ENCODE measurements at regions not wholly inside any gene's neighbourhood (a gene's known extent, or its start where the extent isn't known, plus 50 kb on each side); places are given as distances from the start of the nearest gene placed in this dataset.
"Not testable (repeated sequence)": the region's sequence is repeated elsewhere in the genome, so short reads cannot be mapped to it uniquely, and the experiment has no call there.

DNA sequence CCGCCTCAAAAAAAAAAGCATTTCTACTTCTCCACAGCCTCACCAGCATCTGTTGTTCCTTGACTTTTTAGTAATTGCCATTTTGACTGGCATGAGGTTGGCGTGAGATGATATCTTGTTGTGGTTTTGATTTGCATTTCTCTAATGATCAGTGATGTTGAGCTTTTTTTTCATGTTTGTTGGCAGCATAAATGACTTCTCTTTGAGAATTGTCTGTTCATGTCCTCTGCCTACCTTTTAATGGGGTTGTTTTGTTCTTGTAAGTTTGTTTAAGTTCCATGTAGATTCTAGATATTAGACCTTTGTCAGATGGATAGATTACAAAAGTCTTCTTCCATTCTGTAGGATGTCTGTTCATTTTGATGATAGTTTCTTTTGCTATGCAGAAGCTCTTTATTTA lies 182.9 kb downstream of the FOXG1 start:
- no peak for DNase-seq

DNA sequence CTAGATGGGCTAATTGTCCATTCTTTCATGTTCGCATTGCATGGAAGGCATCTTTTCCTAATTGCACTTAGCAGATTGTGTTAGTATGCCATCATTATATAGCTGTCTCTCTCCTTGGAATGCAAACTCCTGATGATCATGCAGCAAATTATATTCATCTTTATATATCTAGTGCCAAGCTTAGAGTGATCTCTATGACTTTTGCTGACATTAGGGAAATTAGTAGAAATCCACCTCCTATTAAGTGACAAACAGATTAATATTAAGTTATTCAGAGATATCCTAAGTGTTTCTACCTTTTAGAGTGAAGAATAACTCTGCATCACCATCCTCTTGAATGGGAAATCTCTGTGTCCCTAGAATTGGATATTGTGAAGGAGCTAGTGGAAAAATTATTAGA lies 185.6 kb downstream of the FOXG1 start:
- DNase-seq: no peak

DNA sequence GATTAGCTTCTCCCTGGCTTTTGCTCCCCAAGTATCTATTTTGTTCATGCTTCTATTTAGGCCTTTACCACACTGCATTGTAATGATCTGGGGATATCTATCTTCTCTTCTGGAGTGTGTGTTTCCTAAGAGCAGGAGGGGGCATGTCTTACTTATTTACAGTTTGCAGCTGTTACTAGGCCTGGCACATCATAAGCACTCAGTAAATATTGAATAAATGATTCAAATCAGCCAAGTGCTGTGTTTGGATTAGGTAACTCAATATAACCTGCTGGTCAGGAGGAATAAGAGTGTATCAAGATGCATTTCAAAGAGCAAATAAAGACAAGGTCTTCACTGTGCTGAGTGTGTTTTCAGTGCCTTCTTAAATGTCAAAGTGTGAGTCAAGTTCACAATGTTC lies 186.1 kb downstream of the FOXG1 start:
- no peak for DNase-seq

DNA sequence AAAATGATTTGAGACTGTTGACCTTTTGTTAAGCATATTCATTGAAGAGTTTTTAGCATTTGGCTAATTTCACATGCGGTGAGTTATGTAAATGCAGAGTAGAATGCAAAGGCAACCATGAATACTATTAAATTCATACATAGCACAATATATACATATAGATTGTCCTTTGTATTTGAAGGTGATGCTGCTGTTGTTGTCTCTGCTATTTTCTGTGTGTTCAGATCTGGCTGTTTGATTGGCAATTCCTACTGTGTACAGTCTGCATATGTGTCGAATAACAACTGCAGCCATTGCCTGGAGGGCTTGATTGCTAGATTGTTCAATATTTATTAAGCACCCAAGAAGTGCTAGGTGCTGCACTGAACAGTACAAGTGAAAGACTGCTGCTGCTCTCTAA lies 187.4 kb downstream of the FOXG1 start:
- DNase-seq: no peak

DNA sequence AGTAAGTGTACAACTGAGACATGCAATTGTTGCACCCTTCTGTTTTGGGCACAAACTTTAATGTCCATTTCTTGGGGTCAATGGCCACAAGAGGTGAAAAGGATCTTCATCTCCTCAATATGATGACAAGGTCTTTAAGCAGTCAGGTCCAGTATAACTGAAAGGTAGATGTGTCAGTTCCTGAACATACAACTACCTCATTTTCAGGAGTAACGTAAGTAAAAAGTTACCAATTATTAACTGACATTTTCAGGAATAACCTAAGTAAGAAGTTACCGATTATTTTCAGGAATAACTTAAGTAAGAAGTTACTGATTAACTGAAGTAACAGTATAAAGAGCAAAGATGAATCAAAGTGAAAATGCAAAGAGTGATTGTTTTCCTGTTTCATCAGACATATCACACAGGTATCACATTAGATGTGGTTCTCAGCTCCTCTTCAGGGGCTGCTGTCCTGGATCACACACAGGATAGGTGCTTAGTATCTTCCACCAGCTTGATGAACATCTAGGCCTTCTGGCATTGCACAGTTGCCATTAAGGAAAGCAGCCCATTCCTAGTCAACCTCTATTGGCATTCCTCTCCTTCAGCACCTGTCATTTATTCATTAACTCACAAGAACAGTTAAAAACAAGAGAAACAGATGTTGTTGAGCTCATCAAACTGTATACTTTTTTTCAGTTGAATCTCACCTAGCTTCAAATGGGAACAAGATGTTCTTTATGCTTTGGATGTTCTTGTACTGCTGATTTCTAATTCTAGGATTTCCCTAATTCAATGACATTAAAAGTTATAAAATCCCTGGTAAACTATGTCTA lies 200.0 kb downstream of the FOXG1 start:
- no peak for DNase-seq

DNA sequence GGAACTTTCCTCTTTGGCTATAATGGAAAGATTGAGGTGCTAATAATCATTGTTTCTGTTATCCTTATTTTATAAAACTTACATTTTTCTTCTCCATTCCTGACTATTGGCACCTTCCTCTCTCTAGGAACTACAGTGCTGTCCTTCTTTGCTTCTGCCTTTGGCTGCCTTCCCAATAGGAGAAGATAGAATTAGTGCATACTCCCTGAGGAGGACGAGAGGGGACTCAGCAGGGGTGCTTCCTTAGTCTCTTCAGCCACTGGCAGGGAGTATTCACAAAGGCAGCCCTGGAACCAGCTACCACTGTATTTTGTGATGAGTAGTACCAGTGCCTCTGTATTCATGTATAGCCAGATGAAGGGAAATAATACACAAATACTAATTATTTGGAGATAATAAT lies 208.5 kb downstream of the FOXG1 start:
- no peak for DNase-seq

DNA sequence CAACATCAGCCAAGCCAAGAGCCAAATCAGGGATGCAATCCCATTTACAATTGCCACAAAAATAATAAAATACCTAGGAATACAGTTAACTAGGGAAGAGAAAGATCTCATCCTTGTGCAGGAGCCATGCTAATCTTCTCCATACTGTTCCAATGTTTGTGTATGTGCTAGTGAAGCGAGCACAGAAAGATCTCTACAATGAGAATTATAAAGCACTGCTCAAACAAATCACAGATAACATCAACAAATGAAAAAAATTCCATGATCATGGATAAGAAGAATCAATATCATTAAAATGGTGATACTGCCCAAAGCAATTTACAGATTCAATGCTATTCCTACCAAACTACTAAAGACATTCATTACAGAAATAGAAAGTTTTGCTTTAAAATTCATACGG lies 215.6 kb downstream of the FOXG1 start:
- DNase-seq: no peak

DNA sequence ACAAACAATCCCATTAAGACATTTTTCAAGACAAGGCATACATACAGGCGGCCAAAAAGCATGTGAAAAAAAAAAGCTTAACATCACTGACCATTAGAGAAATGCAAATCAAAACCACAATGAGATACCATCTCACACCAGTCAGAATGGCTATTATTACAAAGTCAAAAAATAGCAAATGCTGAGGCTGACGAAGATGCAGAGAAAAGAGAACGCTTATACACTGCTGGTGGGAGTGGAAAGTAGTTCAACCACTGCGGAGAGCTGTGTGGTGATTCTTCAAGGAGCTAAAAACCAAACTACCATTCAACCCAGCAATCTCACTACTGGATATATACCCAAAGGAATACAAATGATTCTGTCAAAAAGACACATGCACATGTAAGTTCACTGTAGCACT lies 216.7 kb downstream of the FOXG1 start:
- DNase-seq: no peak

DNA sequence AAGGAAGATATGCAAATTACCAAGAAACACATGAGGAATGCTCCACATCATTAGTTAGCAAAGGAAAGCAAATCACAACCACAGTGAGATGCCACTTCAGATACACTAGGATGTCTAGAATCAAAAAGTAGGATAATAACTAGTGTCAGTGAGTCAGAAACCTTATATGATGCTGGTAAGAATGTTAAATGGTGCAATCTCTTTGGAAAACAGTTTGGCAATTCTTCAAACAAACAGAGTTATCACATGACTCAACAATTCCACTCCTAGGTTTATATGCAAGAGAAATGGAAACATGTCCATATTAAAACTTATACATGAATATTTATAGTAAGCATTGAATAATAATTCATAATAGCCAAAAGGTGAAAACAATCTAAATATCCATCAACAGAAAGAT lies 220.9 kb downstream of the FOXG1 start:
- no peak for DNase-seq

DNA sequence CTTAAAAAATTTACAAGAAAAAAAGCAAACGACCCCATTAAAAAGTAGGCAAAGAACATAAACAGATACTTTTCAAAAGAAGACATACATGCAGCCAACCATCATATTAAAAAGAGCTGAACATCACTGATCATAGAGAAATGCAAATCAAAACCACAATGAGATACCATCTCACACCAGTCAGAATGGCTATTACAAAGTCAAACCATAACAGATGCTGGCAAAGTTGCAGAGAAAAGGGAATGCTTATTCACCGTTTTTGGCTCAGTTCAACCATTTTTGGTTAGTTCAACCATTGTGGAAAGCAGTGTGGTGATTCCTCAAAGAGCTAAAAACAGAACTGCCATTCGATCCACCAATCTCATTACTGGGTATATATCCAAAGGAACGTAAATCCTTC lies 230.6 kb downstream of the FOXG1 start:
- not testable (repeated sequence) for DNase-seq

DNA sequence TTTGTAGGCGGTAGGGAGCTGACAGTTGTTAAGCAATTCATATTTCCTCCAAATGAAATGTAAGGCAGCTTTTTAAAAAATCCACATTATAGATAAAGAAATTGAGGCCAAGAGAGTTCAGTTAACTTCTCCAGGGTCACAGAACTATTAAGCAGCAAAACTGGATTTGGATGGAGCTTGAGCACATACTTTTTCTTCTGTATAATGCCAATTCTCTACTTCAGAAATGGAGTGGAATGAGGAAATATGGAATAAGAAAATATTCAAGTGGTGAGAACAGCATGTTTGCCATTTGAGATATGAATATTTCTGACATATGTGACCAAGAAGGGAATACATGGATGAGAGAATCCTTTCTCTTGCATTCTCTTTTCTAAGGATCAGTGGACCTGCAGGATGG lies 233.1 kb downstream of the FOXG1 start:
- DNase-seq: no peak

DNA sequence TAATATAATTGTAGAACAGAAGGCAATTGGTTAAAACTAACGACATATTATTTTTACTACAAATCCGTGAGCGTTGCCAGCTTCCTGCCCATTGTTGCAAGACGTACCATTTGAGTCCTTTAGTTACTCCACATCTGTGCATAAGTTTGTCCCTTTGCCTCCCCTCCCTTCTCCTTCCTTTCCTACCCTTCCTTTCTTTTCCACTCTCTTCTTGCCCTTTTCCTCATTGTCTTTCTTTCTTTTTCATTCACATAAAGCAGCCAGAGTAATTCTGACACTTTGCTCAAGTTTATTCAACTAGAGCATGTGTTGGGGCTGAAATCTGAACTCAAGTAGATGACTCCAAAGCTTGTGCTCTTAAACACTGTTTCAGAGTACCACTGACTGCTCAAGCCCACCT lies 239.1 kb downstream of the FOXG1 start:
- DNase-seq: no peak

DNA sequence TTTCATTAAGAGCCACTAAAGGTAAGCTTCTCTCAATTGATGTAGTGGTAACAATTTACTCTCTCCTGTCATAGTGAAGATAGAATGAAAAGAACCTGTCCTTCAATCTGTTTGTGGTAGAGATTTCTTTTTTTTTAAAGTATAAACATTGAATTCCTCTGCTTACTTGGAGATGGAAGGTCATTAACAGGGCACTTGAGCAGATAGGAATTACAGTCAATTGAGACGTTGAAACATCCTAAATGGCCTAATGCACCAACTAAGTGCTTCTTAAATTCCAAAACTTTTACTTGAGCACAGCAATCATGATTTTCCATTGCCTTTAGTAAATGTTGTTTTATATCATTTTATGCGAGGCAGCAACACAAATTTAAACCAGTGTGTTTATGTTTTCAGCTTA lies 241.4 kb downstream of the FOXG1 start:
- no peak for DNase-seq

DNA sequence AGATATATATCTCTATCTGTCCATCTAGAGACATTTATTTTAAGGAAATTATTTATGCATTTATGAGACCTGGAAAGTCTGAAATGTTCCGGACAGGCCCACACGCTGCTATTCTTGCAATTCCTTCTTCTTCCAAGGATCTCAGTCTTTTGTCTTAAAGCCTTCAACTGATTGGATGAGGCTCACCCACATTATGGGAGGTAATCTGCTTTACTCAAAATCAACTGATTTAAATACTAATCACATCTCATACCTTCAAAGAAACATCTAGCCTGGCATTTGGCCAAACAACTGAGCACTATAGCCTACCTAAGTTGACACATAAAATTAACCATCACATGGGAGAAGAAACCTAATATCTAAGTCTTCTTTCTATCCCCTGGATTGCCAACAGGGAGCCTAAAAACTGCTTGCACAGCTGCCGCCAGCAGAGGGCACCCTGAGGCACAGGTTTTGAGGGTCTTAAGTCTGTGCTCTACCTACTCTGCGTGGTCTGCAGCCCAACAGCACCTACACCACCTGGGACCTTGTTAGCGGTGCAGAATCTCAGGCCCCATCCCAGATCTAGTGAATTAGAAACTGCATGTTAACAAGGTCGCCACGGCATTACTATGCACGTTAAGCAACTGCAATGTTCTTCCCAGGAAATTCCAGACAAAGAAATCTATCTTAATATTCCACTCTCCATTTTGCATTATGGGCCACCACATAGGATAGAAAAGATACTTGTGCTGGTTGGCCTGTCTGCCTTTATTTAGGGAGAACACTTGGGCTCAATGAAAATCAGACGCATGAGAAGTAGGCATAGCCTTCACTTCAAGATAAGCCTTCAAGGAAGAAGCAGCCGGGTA lies 249.7 kb downstream of the FOXG1 start:
- DNase-seq: no peak

DNA sequence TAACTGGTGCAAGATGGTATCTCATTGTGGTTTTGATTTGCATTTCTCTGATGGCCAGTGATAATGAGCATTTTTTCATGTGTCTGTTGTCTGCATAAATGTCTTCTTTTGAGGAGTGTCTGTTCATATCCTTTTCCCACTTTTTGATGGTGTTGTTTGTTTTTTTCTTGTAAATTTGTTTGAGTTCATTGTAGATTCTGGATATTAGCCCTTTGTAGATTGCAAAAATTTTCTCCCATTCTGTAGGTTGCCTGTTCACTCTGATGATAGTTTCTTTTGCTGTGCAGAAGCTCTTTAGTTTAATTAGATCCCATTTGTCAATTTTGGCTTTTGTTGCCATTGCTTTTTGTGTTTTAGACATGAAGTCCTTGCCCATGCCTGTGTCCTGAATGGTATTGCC lies 256.9 kb downstream of the FOXG1 start:
- DNase-seq: not testable (repeated sequence)

DNA sequence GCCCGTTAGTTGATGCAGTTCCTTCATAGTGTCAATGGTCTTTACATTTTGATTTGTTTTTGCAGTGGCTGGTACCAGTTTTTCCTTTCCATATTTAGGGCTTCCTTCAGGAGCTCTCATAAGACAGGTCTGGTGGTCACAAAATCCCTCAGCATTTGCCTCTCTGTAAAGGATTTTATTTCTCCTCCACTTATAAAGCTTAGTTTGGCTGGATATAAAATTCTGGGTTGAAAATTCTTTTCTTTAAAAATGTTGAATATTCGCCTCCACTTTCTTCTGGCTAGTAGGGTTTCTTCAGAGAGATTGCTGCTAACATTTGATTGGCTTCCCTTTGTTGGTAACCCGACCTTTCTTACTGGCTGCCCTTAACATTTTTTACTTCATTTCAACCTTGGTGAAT lies 260.9 kb downstream of the FOXG1 start:
- not testable (repeated sequence) for DNase-seq

DNA sequence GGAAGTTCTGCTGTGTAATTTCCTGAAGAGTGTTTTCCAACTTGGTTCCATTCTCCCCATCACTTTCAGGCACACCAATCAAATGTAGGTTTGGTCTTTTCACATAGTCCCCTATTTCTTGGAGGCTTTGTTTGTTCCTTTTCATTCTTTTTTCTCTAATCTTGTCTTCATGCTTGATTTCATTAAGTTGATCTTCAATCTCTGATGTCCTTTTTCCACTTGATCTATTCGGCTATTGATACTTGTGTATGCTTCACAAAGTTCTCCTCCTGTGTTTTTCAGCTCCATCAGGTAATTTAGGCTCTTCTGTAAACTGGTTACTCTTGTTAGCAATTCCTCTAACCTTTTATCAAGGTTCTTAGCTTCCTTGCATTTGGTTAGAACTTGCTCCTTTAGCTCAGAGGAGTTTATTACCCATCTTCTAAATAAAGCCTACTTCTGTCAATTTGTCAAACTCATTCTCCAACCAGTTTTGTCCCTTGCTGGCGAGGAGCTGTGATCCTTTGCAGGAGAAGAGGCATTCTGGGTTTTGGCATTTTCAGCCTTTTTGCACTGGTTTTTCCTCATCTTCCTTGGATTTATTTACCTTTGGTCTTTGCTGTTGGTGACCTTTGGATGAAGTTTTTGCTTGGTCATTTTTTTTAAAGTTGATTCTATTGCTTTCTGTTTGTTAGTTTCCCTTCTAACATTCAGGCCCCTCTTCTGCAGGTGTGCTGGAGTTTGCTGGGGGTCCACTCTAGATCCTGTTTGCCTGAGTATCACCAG lies 261.5 kb downstream of the FOXG1 start:
- DNase-seq: not testable (repeated sequence)

DNA sequence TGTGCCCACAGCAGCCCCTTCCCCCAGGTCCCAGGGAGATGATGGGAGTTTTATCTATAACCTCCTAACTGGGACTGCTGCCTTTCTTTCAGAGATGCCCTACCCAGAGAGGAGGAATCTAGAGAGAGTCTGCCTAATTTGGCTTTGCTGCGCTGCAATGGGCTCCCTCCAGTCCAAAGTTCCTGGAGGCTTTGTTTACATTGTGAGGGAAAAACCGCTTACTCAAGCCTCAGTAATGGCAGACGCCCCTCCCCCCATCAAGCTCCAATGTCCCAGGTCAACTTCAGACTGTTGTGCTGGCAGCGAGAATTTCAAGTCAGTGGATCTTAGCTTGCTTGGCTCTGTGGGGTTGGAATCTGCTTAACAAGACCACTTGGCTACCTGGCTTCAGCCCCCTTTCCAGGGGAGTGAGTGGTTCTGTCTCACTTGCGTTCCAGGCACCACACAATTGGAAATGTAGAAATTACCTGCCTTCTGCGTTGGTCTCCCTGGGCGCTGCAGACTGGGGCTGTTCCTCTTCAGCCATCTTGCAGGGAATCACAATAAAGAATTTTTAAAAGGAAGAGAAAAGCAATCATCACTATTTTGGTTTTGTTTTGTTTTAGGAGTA lies 262.5 kb downstream of the FOXG1 start:
- no peak for DNase-seq

DNA sequence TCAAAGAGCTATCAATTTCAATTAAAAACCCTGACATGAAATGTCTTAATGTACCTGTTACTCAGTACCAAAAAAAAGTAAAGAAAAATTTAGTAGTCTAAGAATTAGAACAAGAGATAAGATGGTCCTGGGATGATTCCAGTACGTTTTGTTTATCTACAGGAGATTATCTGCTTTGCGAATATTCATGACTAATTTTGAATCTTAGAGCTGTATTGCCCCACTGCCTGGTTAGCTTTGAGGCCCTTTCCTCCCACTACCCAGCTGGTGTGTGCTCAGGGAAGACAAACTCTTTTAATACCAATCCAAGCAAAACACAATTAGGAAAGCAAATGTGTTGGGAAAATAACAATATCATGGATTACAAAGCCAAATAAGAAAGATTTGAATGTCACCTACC lies 263.5 kb downstream of the FOXG1 start:
- DNase-seq: no peak

DNA sequence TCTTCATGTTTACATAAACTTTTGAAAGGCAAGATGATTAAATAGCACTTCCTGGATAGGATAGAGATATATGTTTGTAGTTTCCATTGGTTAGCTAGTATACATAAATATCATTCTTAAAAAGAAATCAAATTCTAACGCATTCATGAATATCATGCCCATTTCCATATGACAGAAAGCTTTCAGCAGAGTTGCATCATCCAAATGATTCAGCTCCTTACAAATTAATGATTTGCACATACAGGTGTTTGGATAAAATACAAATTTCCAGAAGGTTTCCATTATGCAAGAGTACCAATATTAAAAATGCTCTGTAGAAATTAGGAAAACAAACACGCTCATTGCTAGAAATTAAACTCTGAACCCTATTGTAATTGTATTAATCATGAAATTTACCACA lies 264.4 kb downstream of the FOXG1 start:
- no peak for DNase-seq

DNA sequence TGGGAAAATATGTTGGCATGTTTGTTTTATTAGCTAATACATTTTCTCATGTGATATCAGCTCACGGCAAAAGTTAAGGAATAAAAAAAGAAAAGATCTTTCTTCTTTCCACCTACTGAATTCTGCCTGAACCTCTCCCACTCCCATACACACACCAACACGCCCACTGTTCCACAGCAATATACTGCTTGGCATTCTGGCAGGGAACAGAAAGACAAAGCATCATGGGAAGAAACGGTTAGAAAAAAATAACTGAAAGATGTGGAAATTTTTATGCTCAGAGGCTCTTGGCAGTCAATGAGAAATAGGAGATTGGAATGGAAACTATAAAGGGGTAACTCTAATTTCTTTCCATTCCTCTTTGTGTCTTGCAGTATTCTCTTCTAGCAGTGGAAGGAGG lies 268.5 kb downstream of the FOXG1 start:
- DNase-seq: peak; percentile 7

DNA sequence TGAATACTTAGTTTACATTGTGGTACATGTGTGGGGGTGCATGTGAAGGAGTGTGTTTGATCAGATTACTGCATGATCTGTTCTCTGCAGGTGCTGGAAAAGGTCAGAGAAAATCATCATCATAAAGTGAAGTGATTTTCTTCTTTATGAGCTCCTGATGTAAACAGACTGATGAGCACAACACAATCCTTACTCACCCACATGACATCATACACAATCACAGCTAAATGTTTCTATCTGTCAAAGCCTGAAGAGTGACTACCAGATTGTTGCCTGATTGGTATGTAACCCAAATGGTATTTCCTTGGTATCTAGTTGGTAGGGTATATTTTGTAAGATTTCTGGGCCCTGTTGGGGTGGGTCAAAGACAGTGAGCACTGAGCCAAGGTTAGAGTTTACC lies 270.8 kb downstream of the FOXG1 start:
- no peak for DNase-seq

DNA sequence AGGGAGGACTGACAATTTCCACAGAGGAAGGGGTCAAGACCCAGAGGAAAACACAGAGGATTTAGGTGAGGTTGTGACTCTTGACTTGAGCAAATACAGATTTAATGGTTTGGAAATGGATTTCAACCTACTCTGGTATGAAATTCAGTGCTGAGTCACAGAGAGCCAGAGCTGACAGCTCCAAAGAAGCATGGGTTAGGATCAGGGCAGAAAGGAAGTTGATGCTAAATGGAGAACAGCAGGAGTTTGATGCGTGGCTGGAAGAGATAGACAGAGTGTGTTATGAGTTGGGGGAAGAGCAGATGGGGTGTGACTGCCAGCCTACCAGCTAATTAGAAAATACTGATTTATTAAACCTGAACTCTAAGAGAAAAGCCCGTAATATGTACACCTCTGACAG lies 272.6 kb downstream of the FOXG1 start:
- no peak for DNase-seq
